WTC11 (cell line): ENCODE measurements at regions not wholly inside any gene's neighbourhood (a gene's known extent, or its start where the extent isn't known, plus 50 kb on each side); places are given as distances from the start of the nearest gene placed in this dataset.
A peak's percentile ranks its signal among the peaks of the same experiment; 100 is the strongest.

ENCODE experiments used
- ATAC-seq: fragments of 200-7000 bp; cut with Tn5 transposase; 2 replicates; pipeline ENCODE4 v1.10.0; 2021; ENCODE audit warnings: mild to moderate bottlenecking, moderate library complexity
- CTCF ChIA-PET: fragments of 300-600 bp; sonication (Branson Sonifier 250); formaldehyde crosslinking; loops from one replicate; lab custom pipeline; 2021; ENCODE audit warnings: antibody characterized with exemption; lab: Charles Lee
- POLR2A ChIA-PET: fragments of 350-600 bp; sonication (Branson Sonifier 250); formaldehyde crosslinking; loops from one replicate; lab custom pipeline; 2021; ENCODE audit warnings: antibody characterized with exemption; lab: Charles Lee
- DNase-seq: peaks from one replicate; pipeline ENCODE4 v3.0.0; 2021; ENCODE audit warnings: low spot score
- H3K27ac Mint-ChIP-seq: 2 replicates; pipeline ENCODE4 v1.8.0; 2021; ENCODE audit warnings: mixed read lengths
- H3K27me3 Mint-ChIP-seq: 2 replicates; pipeline ENCODE4 v1.8.0; 2021; ENCODE audit warnings: low read depth, mild to moderate bottlenecking, moderate library complexity, mixed read lengths
- H3K36me3 Mint-ChIP-seq: 2 replicates; pipeline ENCODE4 v1.8.0; 2021; ENCODE audit warnings: mixed read lengths
- H3K4me1 Mint-ChIP-seq: 2 replicates; pipeline ENCODE4 v1.8.0; 2022; ENCODE audit warnings: mixed read lengths
- H3K4me3 Mint-ChIP-seq: 2 replicates; pipeline ENCODE4 v1.8.0; 2021; ENCODE audit warnings: mild to moderate bottlenecking, moderate library complexity, mixed read lengths
- H3K9me3 Mint-ChIP-seq: 2 replicates; pipeline ENCODE4 v1.8.0; 2021; ENCODE audit warnings: mixed read lengths
- ESRRA ChIP-seq: sonication (generic); formaldehyde crosslinking; IDR thresholded peaks from 2 replicates; pipeline ENCODE4 v1.8.1; 2022; ENCODE audit warnings: mild to moderate bottlenecking, missing genetic modification reagents, borderline replicate concordance
- FOXJ3 ChIP-seq: sonication (generic); formaldehyde crosslinking; IDR thresholded peaks from 2 replicates; pipeline ENCODE4 v1.9.0; 2021; ENCODE audit warnings: missing genetic modification reagents, mild to moderate bottlenecking, borderline replicate concordance
- FOXK1 ChIP-seq: sonication (generic); formaldehyde crosslinking; IDR thresholded peaks from 2 replicates; pipeline ENCODE4 v1.8.0; 2022; ENCODE audit warnings: mild to moderate bottlenecking, moderate library complexity, missing genetic modification reagents
- GRHL2 ChIP-seq: fragments of 250-450 bp; sonication (Bioruptor Pico); IDR thresholded peaks from 2 replicates; pipeline ENCODE4 v1.8.0; 2022; ENCODE audit warnings: mild to moderate bottlenecking, moderate library complexity; ENCODE audit not compliant: insufficient replicate concordance, severe bottlenecking
- GTF2I ChIP-seq: fragments of 250-450 bp; sonication (Bioruptor Pico); conservative IDR thresholded peaks from 2 replicates; pipeline ENCODE4 v1.4.0; 2021; ENCODE audit warnings: mild to moderate bottlenecking
- IRF2 ChIP-seq: sonication (generic); formaldehyde crosslinking; IDR thresholded peaks from 2 replicates; pipeline ENCODE4 v1.8.0; 2022; ENCODE audit warnings: low read depth, missing genetic modification reagents, borderline replicate concordance
- MYBL2 ChIP-seq: sonication (generic); formaldehyde crosslinking; IDR thresholded peaks from 2 replicates; pipeline ENCODE4 v1.8.1; 2023; ENCODE audit warnings: mild to moderate bottlenecking, moderate library complexity, missing genetic modification reagents
- NR2C2 ChIP-seq: sonication (generic); formaldehyde crosslinking; IDR thresholded peaks from 2 replicates; pipeline ENCODE4 v1.8.0; 2022; ENCODE audit warnings: mild to moderate bottlenecking, missing genetic modification reagents
- RELA ChIP-seq: sonication (generic); formaldehyde crosslinking; IDR thresholded peaks from 2 replicates; pipeline ENCODE4 v1.8.1; 2022; ENCODE audit warnings: missing genetic modification reagents, mild to moderate bottlenecking, borderline replicate concordance
- TEAD4 ChIP-seq: sonication (generic); formaldehyde crosslinking; IDR thresholded peaks from 2 replicates; pipeline ENCODE4 v1.8.0; 2022; ENCODE audit warnings: mild to moderate bottlenecking, missing genetic modification reagents
- TP53 ChIP-seq: sonication (generic); formaldehyde crosslinking; IDR thresholded peaks from 2 replicates; pipeline ENCODE4 v1.8.1; 2023; ENCODE audit warnings: mild to moderate bottlenecking, missing genetic modification reagents
- ZNF121 ChIP-seq: sonication (generic); formaldehyde crosslinking; IDR thresholded peaks from 2 replicates; pipeline ENCODE4 v1.8.0; 2023; ENCODE audit warnings: missing genetic modification reagents
- ZNF263 ChIP-seq: sonication (generic); formaldehyde crosslinking; IDR thresholded peaks from 2 replicates; pipeline ENCODE4 v1.8.1; 2022; ENCODE audit warnings: low read depth, mild to moderate bottlenecking, moderate library complexity, missing genetic modification reagents
- TF ChIP-seq, protein P1 (sequence below): sonication (generic); formaldehyde crosslinking; IDR thresholded peaks from 2 replicates; pipeline ENCODE4 v1.8.0; 2022; ENCODE audit warnings: mild to moderate bottlenecking, missing genetic modification reagents
- TF ChIP-seq, protein P2 (sequence below): sonication (generic); formaldehyde crosslinking; IDR thresholded peaks from 2 replicates; pipeline ENCODE4 v1.8.1; 2022; ENCODE audit warnings: mild to moderate bottlenecking, moderate library complexity, missing genetic modification reagents
- TF ChIP-seq, protein P3 (sequence below): sonication (generic); formaldehyde crosslinking; IDR thresholded peaks from 2 replicates; pipeline ENCODE4 v1.8.0; 2022; ENCODE audit warnings: mild to moderate bottlenecking, missing genetic modification reagents
- TF ChIP-seq, protein P4 (sequence below): sonication (generic); formaldehyde crosslinking; IDR thresholded peaks from 2 replicates; pipeline ENCODE4 v1.8.1; 2023; ENCODE audit warnings: mild to moderate bottlenecking, moderate library complexity, missing genetic modification reagents
- TF ChIP-seq, protein P5 (sequence below): fragments of 250-450 bp; sonication (Bioruptor Pico); IDR thresholded peaks from 2 replicates; pipeline ENCODE4 v1.9.0; 2021; ENCODE audit warnings: mild to moderate bottlenecking
- TF ChIP-seq, protein P6 (sequence below): fragments of 200-600 bp; IDR thresholded peaks from 2 replicates; pipeline ENCODE4 v1.8.0; 2022; ENCODE audit warnings: antibody characterized with exemption
- TF ChIP-seq, protein P7 (sequence below): sonication (generic); formaldehyde crosslinking; IDR thresholded peaks from 2 replicates; pipeline ENCODE4 v1.8.1; 2022; ENCODE audit warnings: mild to moderate bottlenecking, missing genetic modification reagents, moderate library complexity, borderline replicate concordance
- TF ChIP-seq, protein P8 (sequence below): sonication (generic); formaldehyde crosslinking; IDR thresholded peaks from 2 replicates; pipeline ENCODE4 v1.8.1; 2022; ENCODE audit warnings: missing genetic modification reagents, borderline replicate concordance
- TF ChIP-seq, protein P9 (sequence below): fragments of 250-450 bp; sonication (Bioruptor Pico); IDR thresholded peaks from 2 replicates; pipeline ENCODE4 v1.9.0; 2021; ENCODE audit warnings: mild to moderate bottlenecking

DNA sequence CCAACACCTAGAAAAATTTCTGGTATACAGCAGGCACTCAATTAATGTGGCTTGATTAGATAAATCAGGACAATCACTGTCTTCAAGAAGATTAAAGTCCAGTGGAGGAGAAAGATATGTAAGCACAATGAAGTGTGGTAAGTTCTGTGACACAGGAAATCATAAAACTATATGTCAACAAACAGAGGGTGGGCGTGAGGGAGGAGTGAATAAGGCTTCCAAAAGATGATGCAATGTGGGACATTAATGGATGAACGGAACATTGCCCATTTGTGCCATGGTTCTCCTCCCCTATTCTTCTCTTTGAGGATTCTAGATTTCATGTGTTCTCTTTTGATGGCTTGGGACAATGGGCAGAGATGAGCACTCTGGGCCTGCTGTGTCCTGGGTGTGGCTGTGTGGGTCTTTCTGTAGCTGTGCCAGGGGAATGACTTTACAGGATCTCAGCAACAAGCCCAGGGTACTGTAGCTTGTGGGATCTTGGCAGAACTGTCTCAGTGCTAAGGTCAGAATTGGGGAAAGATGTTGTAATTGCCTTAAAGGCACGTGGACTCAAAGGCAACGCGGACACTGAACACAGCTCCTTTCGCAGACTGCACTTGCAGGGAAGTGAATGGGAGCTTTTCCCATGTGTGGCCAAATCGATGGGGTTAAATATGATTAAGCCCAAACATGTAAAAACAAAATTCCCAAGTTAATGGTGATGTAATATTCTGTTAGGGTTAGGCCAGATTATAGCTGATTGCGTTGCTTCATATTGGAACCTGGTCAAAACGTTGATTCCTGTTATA is 366.9 kb downstream of the TGFB2 start:
- no peaks in the 10 kb centered on the region for H3K27me3 Mint-ChIP-seq
- H3K9me3 Mint-ChIP-seq: peaks cover 20% of the 10 kb centered on the region
- TF ChIP-seq, protein P1, sequence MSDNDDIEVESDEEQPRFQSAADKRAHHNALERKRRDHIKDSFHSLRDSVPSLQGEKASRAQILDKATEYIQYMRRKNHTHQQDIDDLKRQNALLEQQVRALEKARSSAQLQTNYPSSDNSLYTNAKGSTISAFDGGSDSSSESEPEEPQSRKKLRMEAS (CRISPR knock-in tag): no peak
- TF ChIP-seq, protein P2, sequence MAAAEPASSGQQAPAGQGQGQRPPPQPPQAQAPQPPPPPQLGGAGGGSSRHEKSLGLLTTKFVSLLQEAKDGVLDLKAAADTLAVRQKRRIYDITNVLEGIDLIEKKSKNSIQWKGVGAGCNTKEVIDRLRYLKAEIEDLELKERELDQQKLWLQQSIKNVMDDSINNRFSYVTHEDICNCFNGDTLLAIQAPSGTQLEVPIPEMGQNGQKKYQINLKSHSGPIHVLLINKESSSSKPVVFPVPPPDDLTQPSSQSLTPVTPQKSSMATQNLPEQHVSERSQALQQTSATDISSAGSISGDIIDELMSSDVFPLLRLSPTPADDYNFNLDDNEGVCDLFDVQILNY (CRISPR knock-in tag): no peak
- TF ChIP-seq ZNF263 (CRISPR knock-in tag) (no peak), FOXK1 (no peak), NR2C2 (no peak), FOXJ3 (CRISPR knock-in tag) (no peak), TP53 (no peak), GTF2I (CRISPR knock-in tag) (no peak)
- TF ChIP-seq, protein P3, sequence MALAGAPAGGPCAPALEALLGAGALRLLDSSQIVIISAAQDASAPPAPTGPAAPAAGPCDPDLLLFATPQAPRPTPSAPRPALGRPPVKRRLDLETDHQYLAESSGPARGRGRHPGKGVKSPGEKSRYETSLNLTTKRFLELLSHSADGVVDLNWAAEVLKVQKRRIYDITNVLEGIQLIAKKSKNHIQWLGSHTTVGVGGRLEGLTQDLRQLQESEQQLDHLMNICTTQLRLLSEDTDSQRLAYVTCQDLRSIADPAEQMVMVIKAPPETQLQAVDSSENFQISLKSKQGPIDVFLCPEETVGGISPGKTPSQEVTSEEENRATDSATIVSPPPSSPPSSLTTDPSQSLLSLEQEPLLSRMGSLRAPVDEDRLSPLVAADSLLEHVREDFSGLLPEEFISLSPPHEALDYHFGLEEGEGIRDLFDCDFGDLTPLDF (CRISPR knock-in tag): no peak
- TF ChIP-seq, protein P4, sequence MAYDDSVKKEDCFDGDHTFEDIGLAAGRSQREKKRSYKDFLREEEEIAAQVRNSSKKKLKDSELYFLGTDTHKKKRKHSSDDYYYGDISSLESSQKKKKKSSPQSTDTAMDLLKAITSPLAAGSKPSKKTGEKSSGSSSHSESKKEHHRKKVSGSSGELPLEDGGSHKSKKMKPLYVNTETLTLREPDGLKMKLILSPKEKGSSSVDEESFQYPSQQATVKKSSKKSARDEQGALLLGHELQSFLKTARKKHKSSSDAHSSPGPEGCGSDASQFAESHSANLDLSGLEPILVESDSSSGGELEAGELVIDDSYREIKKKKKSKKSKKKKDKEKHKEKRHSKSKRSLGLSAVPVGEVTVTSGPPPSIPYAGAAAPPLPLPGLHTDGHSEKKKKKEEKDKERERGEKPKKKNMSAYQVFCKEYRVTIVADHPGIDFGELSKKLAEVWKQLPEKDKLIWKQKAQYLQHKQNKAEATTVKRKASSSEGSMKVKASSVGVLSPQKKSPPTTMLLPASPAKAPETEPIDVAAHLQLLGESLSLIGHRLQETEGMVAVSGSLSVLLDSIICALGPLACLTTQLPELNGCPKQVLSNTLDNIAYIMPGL (CRISPR knock-in tag): no peak
- TF ChIP-seq, protein P5, sequence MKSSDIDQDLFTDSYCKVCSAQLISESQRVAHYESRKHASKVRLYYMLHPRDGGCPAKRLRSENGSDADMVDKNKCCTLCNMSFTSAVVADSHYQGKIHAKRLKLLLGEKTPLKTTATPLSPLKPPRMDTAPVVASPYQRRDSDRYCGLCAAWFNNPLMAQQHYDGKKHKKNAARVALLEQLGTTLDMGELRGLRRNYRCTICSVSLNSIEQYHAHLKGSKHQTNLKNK: no peak
- TF ChIP-seq, all 79 proteins: peak for 0
- no peak for ATAC-seq
- Mint-ChIP-seq H3K4me3 (no peak overlapping the region), H3K4me1 (no peaks in the 10 kb centered on the region), H3K27ac (no peak overlapping the region), H3K36me3 (peaks cover 4% of the 10 kb centered on the region)
- POLR2A ChIA-PET: no interaction called here
- CTCF ChIA-PET: no interaction called here
- no peak for DNase-seq

DNA sequence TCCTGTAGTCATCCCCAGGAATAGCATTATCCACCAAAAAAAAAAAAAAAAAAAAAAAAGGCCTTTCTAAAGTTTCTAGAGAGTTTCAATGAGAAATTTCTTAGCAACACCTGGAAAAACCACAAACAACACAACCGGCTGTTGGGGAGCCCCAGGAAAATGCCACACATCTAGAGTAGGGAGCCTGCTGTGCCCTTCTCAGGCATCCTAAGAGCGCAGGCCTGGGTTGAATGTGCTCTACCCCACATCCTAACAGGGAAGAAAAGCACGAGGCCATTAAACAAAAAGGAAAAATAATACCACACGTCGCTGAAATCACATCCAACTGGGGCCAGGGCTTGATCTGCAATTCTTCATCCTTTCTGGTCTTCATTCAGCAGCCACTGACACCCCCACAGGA is 367.5 kb downstream of the TGFB2 start:
- ChIA-PET CTCF (no interaction called here), POLR2A (no interaction called here)
- peak; percentile 39; the same call in 1 of the 2 replicates for ATAC-seq
- TF ChIP-seq, protein P6, sequence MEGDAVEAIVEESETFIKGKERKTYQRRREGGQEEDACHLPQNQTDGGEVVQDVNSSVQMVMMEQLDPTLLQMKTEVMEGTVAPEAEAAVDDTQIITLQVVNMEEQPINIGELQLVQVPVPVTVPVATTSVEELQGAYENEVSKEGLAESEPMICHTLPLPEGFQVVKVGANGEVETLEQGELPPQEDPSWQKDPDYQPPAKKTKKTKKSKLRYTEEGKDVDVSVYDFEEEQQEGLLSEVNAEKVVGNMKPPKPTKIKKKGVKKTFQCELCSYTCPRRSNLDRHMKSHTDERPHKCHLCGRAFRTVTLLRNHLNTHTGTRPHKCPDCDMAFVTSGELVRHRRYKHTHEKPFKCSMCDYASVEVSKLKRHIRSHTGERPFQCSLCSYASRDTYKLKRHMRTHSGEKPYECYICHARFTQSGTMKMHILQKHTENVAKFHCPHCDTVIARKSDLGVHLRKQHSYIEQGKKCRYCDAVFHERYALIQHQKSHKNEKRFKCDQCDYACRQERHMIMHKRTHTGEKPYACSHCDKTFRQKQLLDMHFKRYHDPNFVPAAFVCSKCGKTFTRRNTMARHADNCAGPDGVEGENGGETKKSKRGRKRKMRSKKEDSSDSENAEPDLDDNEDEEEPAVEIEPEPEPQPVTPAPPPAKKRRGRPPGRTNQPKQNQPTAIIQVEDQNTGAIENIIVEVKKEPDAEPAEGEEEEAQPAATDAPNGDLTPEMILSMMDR: no peak
- TF ChIP-seq TEAD4 (CRISPR knock-in tag): no peak
- TF ChIP-seq GRHL2: no peak
- no peak for TF ChIP-seq NR2C2
- TF ChIP-seq ZNF121: no peak
- TF ChIP-seq IRF2: no peak
- TF ChIP-seq, protein P7, sequence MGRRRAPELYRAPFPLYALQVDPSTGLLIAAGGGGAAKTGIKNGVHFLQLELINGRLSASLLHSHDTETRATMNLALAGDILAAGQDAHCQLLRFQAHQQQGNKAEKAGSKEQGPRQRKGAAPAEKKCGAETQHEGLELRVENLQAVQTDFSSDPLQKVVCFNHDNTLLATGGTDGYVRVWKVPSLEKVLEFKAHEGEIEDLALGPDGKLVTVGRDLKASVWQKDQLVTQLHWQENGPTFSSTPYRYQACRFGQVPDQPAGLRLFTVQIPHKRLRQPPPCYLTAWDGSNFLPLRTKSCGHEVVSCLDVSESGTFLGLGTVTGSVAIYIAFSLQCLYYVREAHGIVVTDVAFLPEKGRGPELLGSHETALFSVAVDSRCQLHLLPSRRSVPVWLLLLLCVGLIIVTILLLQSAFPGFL (CRISPR knock-in tag): no peak
- no peak for TF ChIP-seq ESRRA
- TF ChIP-seq, protein P8, sequence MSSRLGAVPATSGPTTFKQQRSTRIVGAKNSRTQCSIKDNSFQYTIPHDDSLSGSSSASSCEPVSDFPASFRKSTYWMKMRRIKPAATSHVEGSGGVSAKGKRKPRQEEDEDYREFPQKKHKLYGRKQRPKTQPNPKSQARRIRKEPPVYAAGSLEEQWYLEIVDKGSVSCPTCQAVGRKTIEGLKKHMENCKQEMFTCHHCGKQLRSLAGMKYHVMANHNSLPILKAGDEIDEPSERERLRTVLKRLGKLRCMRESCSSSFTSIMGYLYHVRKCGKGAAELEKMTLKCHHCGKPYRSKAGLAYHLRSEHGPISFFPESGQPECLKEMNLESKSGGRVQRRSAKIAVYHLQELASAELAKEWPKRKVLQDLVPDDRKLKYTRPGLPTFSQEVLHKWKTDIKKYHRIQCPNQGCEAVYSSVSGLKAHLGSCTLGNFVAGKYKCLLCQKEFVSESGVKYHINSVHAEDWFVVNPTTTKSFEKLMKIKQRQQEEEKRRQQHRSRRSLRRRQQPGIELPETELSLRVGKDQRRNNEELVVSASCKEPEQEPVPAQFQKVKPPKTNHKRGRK (CRISPR knock-in tag): no peak
- TF ChIP-seq MYBL2 (CRISPR knock-in tag): no peak
- TF ChIP-seq RELA (CRISPR knock-in tag): no peak
- TF ChIP-seq, protein P9, sequence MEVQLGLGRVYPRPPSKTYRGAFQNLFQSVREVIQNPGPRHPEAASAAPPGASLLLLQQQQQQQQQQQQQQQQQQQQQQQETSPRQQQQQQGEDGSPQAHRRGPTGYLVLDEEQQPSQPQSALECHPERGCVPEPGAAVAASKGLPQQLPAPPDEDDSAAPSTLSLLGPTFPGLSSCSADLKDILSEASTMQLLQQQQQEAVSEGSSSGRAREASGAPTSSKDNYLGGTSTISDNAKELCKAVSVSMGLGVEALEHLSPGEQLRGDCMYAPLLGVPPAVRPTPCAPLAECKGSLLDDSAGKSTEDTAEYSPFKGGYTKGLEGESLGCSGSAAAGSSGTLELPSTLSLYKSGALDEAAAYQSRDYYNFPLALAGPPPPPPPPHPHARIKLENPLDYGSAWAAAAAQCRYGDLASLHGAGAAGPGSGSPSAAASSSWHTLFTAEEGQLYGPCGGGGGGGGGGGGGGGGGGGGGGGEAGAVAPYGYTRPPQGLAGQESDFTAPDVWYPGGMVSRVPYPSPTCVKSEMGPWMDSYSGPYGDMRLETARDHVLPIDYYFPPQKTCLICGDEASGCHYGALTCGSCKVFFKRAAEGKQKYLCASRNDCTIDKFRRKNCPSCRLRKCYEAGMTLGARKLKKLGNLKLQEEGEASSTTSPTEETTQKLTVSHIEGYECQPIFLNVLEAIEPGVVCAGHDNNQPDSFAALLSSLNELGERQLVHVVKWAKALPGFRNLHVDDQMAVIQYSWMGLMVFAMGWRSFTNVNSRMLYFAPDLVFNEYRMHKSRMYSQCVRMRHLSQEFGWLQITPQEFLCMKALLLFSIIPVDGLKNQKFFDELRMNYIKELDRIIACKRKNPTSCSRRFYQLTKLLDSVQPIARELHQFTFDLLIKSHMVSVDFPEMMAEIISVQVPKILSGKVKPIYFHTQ: no peak
- no peak for TF ChIP-seq FOXJ3 (CRISPR knock-in tag)

More for the DNA sequence above, 367.5 kb downstream of the TGFB2 start:
- DNase-seq: no peak
- Mint-ChIP-seq H3K36me3 (peaks cover 4% of the 10 kb centered on the region), H3K9me3 (peaks cover 20% of the 10 kb centered on the region), H3K27ac (no peak overlapping the region), H3K4me1 (no peaks in the 10 kb centered on the region), H3K4me3 (no peak overlapping the region), H3K27me3 (no peaks in the 10 kb centered on the region)
